Heart right ventricle (tissue), 16 donors: ENCODE measurements at regions not wholly inside any gene's neighbourhood (a gene's known extent, or its start where the extent isn't known, plus 50 kb on each side); places are given as distances from the start of the nearest gene placed in this dataset.

Source experiments
- ATAC-seq, 8 donors: fragments of 200-7000 bp; cut with Tn5 transposase; one replicate each; pipeline ENCODE4 v1.9.1; 2020; ENCODE audit warnings: mild to moderate bottlenecking in 8 of 8, moderate library complexity in 8 of 8, moderate number of reproducible peaks in 1 of 8
- DNase-seq, 2 donors: peaks; one replicate each; pipeline ENCODE4 v3.0.0-alpha.2; 2020
- H3K27ac ChIP-seq, 10 donors: fragments of 200-600 bp; sonication (generic) in 2 of 10; one replicate each; pipeline versions ENCODE4 v1.5.0 to v1.8.0; 2020 to 2022; ENCODE audit warnings: mild to moderate bottlenecking in 3 of 10
- H3K27me3 ChIP-seq, 7 donors: fragments of 200-600 bp; one replicate each; pipeline ENCODE4 v1.8.0; 2021 to 2022; ENCODE audit warnings: mild to moderate bottlenecking in 2 of 7
- H3K36me3 ChIP-seq, 9 donors: fragments of 200-600 bp; sonication (generic) in 1 of 9; one replicate each; pipeline versions ENCODE4 v1.5.0 to v1.8.0; 2020 to 2022; ENCODE audit warnings: mild to moderate bottlenecking in 2 of 9
- H3K4me1 ChIP-seq, 9 donors: fragments of 200-600 bp; sonication (generic) in 1 of 9; one replicate each; pipeline versions ENCODE4 v1.5.0 to v1.8.0; 2020 to 2022; ENCODE audit warnings: mild to moderate bottlenecking in 4 of 9
- H3K4me3 ChIP-seq, 10 donors: fragments of 200-600 bp; sonication (generic) in 2 of 10; one replicate each; pipeline versions ENCODE4 v1.5.0 to v1.8.0; 2020 to 2022; ENCODE audit warnings: mild to moderate bottlenecking in 7 of 10, moderate library complexity in 2 of 10
- H3K9me3 ChIP-seq, 11 donors: fragments of 200-600 bp in 10 of 11; sonication (generic) in 2 of 11; one replicate each; pipeline versions ENCODE4 v1.5.0 to v1.8.0; 2013 to 2022; ENCODE audit warnings: mild to moderate bottlenecking in 2 of 11, control low read depth in 1 of 11, moderate library complexity in 1 of 11
- CTCF ChIP-seq, 9 donors: fragments of 200-600 bp; sonication (generic) in 2 of 9; IDR thresholded peaks; one replicate each; pipeline versions ENCODE4 v1.5.0 to v1.8.0; 2021 to 2022; ENCODE audit warnings: antibody characterized with exemption in 9 of 9, mild to moderate bottlenecking in 5 of 9, moderate library complexity in 1 of 9
- WGBS, 2 donors: extraction: QIAGEN DNeasy Blood & Tissue Kit; methylation state at CpG; one replicate each; pipeline ENCODE4 v1.1.7; 2013; ENCODE audit warnings: inconsistent platforms in 1 of 2; 5-methylcytosine and 5-hydroxymethylcytosine counted together
- intact Hi-C, 10 donors: fragments of 100-400 bp; cut with DNase I; formaldehyde crosslinking; loops; one replicate each; pipeline versions ENCODE4 v1.11.1 to v1.14.2; 2022
- donor health status: Arrhythmogenic right ventricular cardiomyopathy.
- donor health status: ischemic (EF 13 %, LVEDD 7.1; RV severe dilation, severe dysfunction).
- donor health status: healthy with polysubstance abuse.
- donor health status: DM: no; HTN: yes; CAD: no.
- donor health status: DM: no; HTN: no; CAD: no.
- donor health status: ischemic (EF 25% LVEDD 6.9; RV normal size, moderate dysfunction).
- donor health status: ischemic (EF 25% LVEDD 5.7; RV mildly dilated, moderate dysfunction).
- donor health status: healthy.
- donor health status: DM: yes; HTN: yes; CAD: no.
- donor health status: Ischemic cardiomyopathy.
- donor health status: ischemic (EF 35%, LVEDD 5.7; RV mildly dilated, moderate dysfunction).
- donor health status: nonischemic (EF 11% LVEDD 7.7; RV severe dilation, severe dysfunction).
- donor health status: DM: yes; HTN: yes; CAD: no.
- donor health status: PGD.
- donor health status: ischemic (EF 29% LVEDD 5.4; RV normal size, mild dysfunction).
- donor health status: nonischemic (EF 23%, LVEDD 6.1; RV moderate dilation, normal function).

DNA sequence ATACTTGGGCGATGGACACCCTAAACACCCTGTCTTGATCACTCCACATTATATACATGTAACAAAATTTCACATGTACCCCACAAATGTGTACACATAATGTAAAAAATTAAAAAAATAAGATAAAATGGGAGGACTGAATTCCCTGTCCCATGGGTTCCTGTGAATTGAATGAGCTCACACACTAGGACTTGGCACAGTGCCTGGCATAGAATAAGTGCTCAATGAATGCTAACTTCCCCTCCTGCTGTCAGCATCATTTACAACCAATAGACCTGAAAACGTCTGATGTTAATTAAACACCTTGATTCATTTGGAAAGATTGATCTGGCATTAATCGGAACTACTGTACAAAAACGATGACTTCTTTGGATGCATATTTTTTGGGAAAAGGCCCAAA, 117.3 kb upstream of the ZNF438 start:
- Histone ChIP-seq H3K4me1 (peaks cover 14 to 68% (median 40%) of the 10 kb centered on the region in 9 donors), H3K9me3 (no peaks in the 10 kb centered on the region), H3K36me3 (no peaks in the 10 kb centered on the region), H3K27me3 (no peaks in the 10 kb centered on the region), H3K27ac (peak overlapping the region in 4 of 10 donors; percentile 21 to 86 (median 27)), H3K4me3 (no peak overlapping the region)
- WGBS, 2 donors: 79 to 80% methylated on average over 4 of the region's 4 CpGs
- DNase-seq (no peak), ATAC-seq (no peak)
- TF ChIP-seq CTCF (IDR thresholded peaks at IDR 0.05): no peak
- intact Hi-C loops: loop anchor here in 3 of 10 donors (5.0 to 10.0 kb wide), 3 partner anchors 114 to 362 kb away; partner anchors contain the start of genes ZEB1 (in 1 of the 3) and ZNF438 (in 1 of the 3)

- Histone ChIP-seq H3K9me3 (no peaks in the 10 kb centered on the region), H3K27me3 (no peaks in the 10 kb centered on the region), H3K4me3 (no peak overlapping the region), H3K36me3 (no peaks in the 10 kb centered on the region), H3K4me1 (peaks cover 14 to 69% (median 40%) of the 10 kb centered on the region in 9 donors), H3K27ac (peak overlapping the region in 8 of 10 donors; percentile 10 to 86 (median 40))
- 90% methylated on average over 8 of the region's 8 CpGs for WGBS, 2 donors
- no peak for ATAC-seq
- TF ChIP-seq CTCF (IDR thresholded peaks at IDR 0.05): no peak
- intact Hi-C loops: loop anchor here in 5 of 10 donors (5.0 to 10.0 kb wide), 6 partner anchors 115 to 368 kb away; partner anchors contain the start of genes ZEB1 (in 2 of the 5) and ZNF438 (in 2 of the 5)
- DNase-seq: no peak
Observed at GRCh38 chr10:31149835-31150512, 118.3 kb upstream of the ZNF438 start.

DNA sequence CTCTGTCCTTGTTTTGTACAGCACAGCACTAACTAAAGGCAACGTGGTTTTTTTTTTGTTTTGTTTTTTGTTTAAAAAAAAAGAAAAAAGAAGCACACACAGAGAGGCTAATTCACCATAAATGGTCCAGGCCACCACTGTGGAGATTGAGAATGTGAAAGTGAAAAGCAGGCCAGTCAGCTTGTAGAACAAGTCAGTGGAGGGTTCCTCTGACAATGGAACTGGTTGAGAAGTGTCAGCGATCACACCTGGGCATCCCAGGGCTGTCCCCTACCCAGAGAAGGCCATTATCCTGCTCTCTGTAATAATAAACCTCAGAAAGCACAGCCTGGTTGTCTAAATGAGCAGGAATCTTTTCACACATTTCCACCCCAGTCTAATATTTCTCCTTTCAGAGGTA, 119.6 kb upstream of the ZNF438 start:
- H3K27ac ChIP-seq: peak overlapping the region in 5 of 10 donors; percentile 48 to 86 (median 64)
- intact Hi-C loops: loop anchor here in 3 of 10 donors (5.0 to 10.0 kb wide), 3 partner anchors 119 to 369 kb away; partner anchors contain the start of genes ZEB1 (in 1 of the 3) and ZNF438 (in 1 of the 3)
- no peaks in the 10 kb centered on the region for H3K9me3 ChIP-seq
- H3K4me1 ChIP-seq: peaks cover 8 to 56% (median 34%) of the 10 kb centered on the region in 9 donors
- H3K4me3 ChIP-seq: no peak overlapping the region
- no peak for TF ChIP-seq CTCF (IDR thresholded peaks at IDR 0.05)
- no peak for ATAC-seq
- H3K27me3 ChIP-seq: no peaks in the 10 kb centered on the region
- H3K36me3 ChIP-seq: no peaks in the 10 kb centered on the region
- no peak for DNase-seq
- WGBS, 2 donors: 73 to 81% methylated on average over 2 of the region's 2 CpGs

- peak; percentile 68 to 85 (median 72) for ATAC-seq
- no peak for TF ChIP-seq CTCF (IDR thresholded peaks at IDR 0.05)
- no peak overlapping the region for H3K4me3 ChIP-seq
- peak; percentile 29 to 77 for DNase-seq
- no peaks in the 10 kb centered on the region for H3K9me3 ChIP-seq
- H3K27me3 ChIP-seq: no peaks in the 10 kb centered on the region
- H3K36me3 ChIP-seq: no peaks in the 10 kb centered on the region
- peaks cover 8 to 55% (median 33%) of the 10 kb centered on the region in 9 donors for H3K4me1 ChIP-seq
- WGBS, 2 donors: 3 to 14% methylated on average over 1 of the region's 1 CpG
- intact Hi-C loops: loop anchor here in 3 of 10 donors (5.0 to 10.0 kb wide), 3 partner anchors 120 to 370 kb away; partner anchors contain the start of genes ZEB1 (in 1 of the 3) and ZNF438 (in 1 of the 3)
- peak overlapping the region; percentile 13 to 86 (median 56) for H3K27ac ChIP-seq
Observed at GRCh38 chr10:31152421-31153135, 120.9 kb upstream of the ZNF438 start.
